GM18873 (cell line): ENCODE measurements at regions not wholly inside any gene's neighbourhood (a gene's known extent, or its start where the extent isn't known, plus 50 kb on each side); places are given as distances from the start of the nearest gene placed in this dataset.

Experiments
- ATAC-seq: cut with Tn5 transposase; IDR thresholded peaks from one replicate; pipeline ENCODE4 v1.9.1; 2021; ENCODE audit warnings: mild to moderate bottlenecking, moderate library complexity, moderate number of reproducible peaks; ENCODE audit not compliant: unreplicated experiment, low FRiP score

DNA sequence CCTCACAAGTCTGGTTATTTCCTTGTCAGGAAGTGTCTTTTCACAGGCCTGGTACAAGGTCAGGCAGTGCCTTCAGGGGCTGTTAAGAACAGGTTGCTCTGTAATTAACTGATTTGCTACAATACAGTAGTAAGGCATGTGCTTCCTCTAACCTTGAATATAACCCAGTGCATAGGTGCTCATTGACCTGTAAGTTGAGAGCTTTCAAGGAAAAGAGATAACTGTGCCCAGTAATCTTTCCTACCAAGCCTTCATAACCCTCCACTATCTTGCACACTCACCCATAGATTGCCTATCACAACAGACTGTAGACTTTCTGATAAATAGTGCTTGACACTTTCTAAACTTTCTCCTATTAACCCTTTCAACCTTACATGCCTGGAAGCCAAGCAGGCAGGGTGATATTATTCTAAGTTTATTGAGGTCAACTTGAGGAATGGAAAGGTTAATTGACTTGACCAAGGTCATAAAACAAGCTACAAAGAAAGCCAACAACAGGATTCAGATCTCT lies 148.1 kb downstream of the PPARGC1A start:
- ATAC-seq = no peak

DNA sequence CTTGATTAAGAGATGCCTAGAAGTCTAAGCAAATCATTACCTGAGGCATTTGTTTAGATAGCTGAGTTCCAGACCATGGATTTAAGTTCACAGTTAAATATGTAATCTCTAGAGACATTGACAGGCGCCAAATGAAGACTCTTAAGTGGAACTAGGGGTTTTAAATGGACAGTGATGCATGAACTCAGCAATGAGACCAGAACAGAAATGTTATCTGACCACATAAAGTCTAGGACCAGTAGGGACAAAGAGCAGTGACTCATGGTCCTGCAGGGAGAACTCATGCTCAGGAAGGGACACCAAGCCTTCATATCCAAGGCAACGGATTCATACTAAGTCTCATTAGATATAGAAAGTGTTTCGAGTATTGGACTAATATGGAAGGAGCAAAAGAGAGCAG lies 152.3 kb downstream of the PPARGC1A start:
- no peak for ATAC-seq

DNA sequence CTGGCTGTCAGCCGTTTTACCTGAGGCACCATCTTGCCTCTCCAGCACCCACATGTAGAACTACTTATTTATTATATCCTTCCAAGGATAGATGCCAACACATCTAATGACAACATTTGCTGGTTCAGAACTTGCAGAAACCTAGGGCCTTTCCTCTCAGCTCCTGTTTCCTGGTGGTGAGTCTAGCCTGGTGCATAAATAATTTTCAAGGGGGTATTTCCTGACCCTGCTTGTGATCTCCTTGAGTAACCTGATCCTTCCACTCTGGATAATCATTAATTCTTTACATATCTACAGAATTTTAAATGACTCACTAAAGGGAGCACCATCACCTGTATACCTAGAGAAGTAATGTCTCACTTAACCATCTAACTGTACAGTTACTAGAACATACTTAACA lies 153.4 kb downstream of the PPARGC1A start:
- no peak for ATAC-seq

DNA sequence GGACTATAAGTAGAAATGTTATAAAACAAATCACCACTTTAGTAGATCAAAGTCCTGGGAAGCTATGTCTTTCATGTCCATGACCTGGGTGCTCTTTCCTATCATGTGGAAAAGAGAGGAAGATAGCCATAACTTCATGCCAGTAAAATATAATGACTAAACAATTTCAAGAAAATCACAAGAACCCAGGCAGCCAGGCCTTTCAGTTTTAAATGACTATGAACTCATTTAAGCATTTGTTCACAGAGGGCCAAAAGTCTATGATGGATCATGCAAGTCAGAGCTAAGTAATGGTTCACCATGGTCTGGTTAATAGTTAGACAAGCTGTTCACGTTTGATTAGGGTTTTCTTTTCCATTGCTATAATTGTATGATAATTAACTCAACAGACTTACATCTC lies 155.8 kb downstream of the PPARGC1A start:
- ATAC-seq = no peak

DNA sequence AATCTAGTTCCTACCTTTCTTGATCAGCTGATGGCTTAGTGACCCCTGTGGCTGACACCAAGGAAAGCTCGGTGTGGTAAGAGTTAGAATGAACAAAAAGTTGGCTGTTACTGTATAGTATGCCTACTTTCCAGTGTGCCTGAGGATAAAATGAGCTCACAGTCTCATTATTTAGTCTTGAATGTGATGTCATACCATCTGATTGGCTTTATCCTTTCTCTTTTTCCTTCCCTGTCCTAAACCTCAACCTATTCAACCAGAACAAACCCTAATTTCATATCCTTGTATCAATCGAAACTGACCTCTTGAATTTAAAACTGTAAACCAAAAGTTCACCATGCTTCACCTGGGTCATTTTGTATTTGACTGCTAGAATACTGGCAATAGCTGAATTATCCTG lies 156.4 kb downstream of the PPARGC1A start:
- no peak for ATAC-seq

DNA sequence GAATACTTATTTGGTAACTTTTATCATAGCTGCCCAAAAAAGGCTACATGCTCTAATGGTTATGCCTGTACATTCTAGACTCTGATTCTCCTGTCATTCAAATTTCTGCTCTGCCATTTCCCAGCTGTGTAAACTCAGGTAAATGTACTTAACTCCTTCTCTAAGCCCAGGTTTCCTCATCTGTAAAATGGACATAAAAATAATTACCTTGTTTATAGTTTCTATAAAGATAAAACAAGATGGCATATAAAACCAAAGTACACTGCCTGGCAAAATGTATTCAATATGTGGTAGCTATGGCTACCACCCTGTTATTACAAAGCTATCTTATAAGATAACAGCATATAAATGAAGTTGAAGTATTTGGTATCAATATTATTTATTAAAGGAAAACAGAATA lies 158.8 kb downstream of the PPARGC1A start:
- ATAC-seq = no peak

DNA sequence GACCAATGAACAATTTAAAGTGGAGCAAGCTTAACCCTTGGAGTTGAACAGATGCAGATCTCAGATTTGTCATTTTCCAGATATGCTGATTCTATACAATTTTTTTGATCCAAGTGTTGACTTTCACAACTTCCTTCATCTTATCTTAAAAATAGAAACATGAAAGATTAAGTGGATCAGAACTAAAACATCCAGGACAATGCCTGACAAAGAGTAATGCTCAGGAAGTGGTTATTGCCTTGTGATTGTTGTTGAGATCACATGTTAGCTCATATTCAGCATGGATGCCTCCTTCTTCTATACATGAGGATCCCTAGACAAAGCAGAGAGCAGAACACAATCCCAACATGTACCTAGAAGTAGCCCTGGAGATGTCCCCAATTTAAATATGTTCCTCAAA lies 160.9 kb downstream of the PPARGC1A start:
- no peak for ATAC-seq

DNA sequence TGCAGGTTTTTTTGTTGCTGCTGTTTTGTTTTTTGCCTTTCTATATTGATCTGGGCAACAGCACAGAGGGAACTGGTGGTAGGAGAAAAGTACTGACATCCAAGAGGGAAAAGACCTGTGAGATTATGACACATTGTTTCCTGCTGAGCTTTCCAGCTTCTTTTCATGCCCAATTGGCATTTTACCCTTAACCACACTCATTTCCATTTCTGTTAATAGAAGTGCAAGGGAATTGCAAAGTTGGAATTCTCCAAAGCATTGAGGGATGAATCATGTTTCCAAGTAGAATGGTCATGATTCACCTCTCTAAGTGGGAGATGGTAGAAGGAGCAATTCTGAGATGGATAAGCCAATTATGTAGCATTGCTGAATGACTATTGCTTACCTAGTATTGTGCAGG lies 161.5 kb downstream of the PPARGC1A start:
- no peak for ATAC-seq

DNA sequence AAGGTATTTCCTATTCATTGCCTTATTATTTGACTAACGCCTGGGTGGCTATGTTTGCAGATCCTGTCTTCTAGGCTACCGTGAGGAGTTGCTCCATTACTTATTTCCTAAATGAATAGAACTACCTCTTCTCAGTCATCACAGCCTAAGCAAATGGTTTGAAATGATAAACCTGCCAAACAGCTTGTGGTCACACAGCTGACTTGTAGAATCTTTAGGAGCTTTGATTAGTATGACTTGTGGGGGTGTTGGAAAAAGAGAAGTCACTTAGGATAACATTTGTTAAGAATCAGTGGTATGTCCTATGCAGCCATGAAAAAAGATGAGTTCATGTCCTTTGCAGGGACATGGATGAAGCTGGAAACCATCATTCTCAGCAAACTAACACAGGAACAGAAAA lies 169.3 kb downstream of the PPARGC1A start:
- ATAC-seq = no peak

DNA sequence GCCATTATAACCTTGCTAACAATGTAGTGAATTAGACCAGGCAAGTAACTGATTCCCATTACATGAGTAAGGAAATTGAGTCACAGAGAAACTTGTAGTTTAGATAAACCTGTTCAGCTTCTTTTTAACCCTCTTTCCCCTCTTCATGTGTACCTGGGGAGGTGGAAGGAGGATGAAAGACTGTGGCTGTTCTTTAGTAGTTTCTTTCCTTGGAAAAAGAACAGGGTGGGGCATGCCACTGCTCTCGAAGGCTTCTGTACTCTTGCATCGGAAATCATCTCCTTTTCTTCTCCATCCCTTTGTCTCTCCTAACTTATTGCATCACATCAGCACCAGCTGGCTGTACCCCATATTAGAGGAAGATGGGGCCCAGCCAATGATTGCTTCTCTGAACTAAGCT lies 171.4 kb downstream of the PPARGC1A start:
- ATAC-seq = no peak

DNA sequence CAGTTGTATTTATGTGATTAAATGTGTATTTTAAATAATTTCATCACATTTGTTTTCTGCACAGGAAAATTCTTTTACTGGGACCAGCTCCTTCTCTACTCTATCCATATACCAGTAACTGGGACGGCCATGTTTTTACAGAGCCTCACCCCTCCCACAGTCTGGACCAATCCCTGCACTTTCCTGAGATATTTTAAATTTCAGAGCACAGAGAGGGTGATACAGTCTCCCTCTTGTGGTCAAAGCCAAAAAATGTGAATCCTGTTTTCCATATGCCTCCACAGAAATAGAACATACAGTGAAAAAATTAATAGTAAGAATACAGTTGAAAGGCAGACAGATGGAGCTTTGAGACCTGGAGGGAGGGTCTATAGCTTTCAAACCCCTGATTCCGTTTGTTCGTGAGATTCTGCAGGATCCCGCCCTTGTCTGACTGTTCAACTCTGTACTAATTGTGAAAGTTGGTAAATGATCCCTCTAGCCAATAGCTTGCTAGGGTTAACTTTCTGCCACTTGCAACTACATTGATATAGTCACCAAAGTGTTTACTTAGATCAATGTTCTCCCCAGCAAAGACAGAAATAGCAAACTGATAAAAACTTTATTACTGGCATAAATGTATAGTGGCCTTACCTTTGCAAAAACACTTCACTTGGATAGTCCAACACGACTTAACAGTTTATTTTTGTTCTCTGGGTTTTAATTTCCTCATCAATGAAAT lies 172.2 kb downstream of the PPARGC1A start:
- no peak for ATAC-seq

DNA sequence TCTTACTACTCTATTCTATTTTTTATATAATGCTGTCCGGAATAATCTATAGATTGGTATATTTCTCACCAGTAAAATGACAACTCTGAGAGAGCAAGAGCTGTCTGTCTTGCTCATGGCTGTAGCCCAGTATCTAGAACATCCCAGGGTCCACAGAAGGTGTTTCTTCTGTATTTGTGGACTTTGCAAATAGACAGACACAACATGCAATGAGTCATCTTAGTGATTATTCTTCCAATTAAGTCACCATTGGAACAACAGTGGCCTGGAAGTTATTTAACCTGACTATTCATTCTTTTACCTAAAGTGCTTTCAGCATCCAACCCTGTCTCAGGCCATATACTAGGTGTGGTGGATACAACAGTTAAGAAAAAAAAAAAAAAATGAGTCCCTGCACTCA lies 179.5 kb downstream of the PPARGC1A start:
- no peak for ATAC-seq

DNA sequence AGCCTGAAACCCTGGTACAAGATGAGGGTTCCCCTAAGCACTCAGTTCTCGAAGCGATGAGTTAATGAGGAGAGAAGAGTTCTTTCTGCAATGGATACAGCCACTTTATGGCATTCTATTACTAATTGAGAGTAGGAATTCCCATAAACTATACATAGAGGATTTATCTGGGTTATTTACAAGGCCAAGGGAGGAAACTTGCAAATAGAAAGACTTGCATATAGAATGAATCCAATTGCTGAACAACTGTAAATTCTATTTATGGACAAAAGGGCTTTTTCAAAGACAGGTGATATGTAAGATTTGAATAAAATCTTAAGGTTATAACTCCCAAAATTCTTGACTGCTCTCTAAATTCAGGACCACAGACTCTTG lies 182.2 kb downstream of the PPARGC1A start:
- ATAC-seq = no peak

DNA sequence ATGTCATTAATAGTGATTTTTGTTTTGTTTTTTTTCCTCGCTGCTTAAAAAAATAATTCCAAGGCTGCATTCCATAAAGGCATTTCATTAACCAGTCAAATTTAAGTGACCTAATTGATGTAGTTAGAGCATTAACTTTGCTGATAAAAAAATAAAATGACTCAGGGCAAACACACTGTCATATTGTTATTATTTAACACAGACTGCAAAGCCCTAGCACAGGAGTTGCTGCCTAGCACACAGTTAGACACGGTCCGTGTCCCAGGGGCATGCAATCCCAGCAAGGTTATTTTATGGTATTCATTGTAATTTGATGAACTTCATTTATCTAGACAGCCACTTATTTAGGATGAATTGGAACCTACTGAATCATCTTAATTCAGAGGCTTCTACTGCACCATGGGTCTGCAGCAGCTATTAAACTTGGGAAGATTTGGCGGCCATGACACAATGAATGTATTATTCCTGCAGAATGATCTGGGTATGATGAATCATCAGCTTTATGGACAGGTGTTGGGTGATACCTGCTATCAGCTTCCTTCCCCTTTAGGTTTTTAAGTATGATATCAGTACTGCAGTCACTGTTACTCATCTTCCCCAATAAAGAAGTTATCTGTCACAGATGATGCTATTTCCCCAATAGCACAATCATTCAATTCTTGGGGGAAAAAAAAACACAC lies 182.7 kb downstream of the PPARGC1A start:
- no peak for ATAC-seq

DNA sequence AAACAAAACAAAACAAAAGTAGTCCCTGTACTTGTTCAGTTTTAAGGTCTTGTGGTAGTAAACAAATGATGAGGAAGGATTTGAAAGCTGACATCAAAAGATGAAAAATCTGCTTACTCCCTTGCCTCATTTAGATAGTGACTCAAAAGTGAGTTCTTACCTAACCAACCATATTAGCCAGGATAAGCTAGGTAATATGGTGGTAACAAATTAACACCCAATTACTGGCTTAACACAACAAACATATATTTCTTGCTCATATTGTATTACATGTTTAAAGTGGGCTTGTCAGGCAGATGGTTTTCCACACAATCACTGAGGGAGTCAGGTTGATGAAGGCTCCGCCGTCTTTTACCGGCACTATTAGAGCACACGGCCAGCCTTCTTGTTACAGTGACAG lies 189.7 kb downstream of the PPARGC1A start:
- ATAC-seq = no peak

DNA sequence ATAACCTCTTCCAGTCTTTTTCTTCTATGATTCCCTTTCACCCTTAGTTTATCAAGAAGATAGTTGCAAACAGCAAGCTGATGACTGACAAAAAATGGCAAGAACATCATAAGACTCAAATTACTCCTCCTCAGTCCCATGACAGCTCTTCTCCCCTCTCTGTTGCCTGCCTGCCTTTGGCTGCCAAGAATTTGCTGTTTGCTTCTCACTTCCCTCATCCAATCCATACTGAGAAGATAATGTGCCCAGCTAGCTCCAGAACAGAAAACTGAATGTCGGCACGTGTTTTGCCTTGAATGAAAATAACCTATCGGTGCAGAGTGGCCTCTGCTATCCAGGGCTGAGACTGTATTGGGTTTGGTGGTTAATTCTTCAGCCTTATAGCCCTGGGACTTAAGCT lies 192.1 kb downstream of the PPARGC1A start:
- ATAC-seq = no peak

DNA sequence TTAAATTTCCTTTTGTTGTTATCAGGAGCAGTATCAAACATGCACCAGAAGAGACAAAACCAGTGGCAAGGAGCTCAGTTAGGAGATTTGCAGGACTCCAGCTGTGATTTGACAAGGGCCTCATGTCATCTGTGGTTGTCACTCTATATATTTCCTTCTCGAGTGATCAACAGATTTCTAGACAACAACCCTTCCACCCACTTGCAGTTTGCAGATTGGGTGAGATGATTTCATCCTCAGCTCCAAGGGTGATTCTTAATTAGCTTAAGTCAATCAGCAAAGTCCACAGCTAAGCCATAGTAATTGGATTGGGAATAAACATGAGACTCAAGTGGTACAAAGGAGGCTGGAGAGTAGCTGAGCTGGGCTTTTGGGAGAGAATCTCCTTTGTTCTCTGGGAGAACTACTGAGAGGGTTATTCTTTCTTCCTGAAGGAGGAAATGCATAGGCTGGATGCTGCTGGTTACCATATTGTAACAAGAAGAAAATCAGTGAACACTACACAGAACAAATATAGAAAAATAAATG lies 192.8 kb downstream of the PPARGC1A start:
- no peak for ATAC-seq

DNA sequence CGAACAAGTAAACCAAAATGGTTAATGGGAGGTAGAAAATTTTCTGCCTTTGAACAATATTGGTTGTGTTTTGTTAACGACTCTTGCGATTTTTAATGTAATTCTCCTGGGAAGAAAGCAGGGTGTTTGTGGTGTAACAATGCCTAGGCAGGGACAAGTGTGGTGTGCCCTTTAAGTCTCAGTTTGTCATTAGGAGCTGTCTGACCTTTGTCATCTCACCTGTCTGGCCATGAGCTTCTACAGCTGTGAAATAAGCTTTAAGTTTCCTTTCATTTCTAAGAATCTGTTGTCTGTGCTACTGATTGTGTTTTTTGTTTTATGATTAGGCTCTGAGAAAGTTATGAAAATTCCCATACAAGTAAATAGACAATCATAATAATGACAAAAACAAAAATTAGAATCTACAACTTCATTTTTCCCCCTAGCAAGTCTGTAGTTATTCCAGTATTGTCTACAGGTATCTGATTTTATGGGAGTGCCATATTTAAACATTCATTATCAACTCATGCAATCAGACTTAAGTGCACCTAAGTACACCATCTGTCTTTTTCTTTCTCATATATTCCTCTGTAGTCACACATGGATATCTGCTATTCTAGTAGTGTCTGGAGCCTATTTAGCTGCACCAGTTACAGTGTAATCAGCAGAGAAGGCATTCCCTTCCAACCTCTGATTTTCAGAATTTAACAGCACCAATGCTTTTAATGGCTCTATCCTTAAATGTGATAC lies 203.5 kb downstream of the PPARGC1A start:
- no peak for ATAC-seq

DNA sequence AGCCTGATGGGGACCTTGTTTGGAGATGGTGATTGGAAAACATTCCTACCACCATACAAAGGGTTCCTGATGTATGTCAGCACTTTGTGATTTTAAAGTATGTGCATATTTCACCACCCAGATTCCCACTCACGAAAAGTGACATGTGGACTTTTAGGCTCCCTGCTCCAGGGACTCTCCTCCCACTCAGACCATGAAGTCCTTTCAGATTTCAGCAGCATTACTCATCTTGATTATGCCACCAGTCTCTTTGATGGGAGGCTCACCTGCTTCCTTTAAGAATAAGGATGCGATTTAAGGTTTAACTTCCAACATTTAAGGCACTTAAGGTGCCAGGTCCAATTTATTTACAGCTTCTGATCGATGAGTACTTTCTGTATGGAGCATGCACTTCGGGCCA lies 204.4 kb downstream of the PPARGC1A start:
- ATAC-seq = no peak

DNA sequence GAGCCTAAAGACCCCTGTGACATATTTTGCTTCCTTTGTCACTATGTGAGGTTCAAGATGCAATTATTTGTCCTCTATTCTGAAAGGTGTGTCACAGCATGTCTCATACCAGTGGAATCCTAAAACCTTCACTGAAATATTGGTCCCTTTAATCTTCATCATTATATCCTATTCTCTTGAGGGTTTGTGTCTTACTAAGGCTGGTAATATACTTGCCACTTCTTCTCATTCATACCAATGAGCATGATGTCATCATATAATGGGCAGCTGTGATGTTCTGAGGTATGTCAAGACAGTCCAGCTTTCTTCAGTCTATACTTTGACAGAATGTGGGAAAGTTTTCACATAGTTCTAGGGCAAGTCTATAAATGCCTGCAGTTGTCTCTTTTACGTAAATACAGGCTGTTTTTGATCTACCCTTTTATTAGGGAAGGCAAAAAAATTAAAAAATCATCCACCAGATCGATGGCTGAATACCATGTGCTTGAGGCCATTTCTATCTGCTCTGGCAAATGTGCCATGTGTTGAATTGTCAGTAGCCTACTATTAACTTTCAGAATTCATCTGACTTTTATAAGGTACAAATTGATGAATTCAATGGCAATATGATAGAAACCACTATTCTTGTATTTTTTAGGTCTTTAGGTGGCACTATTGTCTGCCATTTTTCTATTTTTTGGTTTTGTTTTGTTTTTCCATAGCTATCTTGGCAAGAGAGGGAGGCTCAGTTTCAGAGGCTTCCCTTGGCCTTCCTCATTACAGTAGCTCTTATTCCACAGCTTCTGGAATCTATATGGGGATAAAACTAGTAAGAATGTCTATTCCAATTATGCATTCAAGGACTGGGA lies 209.0 kb downstream of the PPARGC1A start:
- no peak for ATAC-seq
